Activated CD4-positive, alpha-beta memory T cell treated with anti-CD3 and anti-CD28 coated beads for 36 hours (primary cell): ENCODE measurements at regions not wholly inside any gene's neighbourhood (a gene's known extent, or its start where the extent isn't known, plus 50 kb on each side); places are given as distances from the start of the nearest gene placed in this dataset.
"Not testable (repeated sequence)": the region's sequence is repeated elsewhere in the genome, so short reads cannot be mapped to it uniquely, and the experiment has no call there.

ENCODE experiments used
- CTCF ChIA-PET: fragments of 350-600 bp; sonication (Branson Sonifier 250); formaldehyde crosslinking; loops from one replicate; lab custom pipeline; 2021; ENCODE audit warnings: antibody characterized with exemption, inconsistent platforms; lab: Charles Lee
- POLR2A ChIA-PET: fragments of 350-600 bp; sonication (Branson Sonifier 250); formaldehyde crosslinking; loops from one replicate; lab custom pipeline; 2021; ENCODE audit warnings: antibody characterized with exemption; lab: Charles Lee
- DNase-seq: peaks from one replicate; pipeline ENCODE4 v3.0.0-alpha.2; 2020
- H3K27ac Mint-ChIP-seq: one replicate; pipeline ENCODE4 v1.8.0; 2021; ENCODE audit warnings: mixed read lengths
- H3K27me3 Mint-ChIP-seq: one replicate; pipeline ENCODE4 v1.8.0; 2021; ENCODE audit warnings: mixed read lengths
- H3K36me3 Mint-ChIP-seq: one replicate; pipeline ENCODE4 v1.8.0; 2021; ENCODE audit warnings: mixed read lengths
- H3K4me1 Mint-ChIP-seq: one replicate; pipeline ENCODE4 v1.8.0; 2021; ENCODE audit warnings: low read depth, mixed read lengths
- H3K4me3 Mint-ChIP-seq: one replicate; pipeline ENCODE4 v1.8.0; 2021; ENCODE audit warnings: mild to moderate bottlenecking, mixed read lengths
- H3K9me3 Mint-ChIP-seq: one replicate; pipeline ENCODE4 v1.8.0; 2021; ENCODE audit warnings: mixed read lengths
- intact Hi-C: fragments of 100-400 bp; cut with micrococcal nuclease; formaldehyde crosslinking; loops from one replicate; pipeline ENCODE4 v1.15.1; 2023

GRCh38 chr7:12490107-12490688, 80.3 kb upstream of the SCIN start:
- no peak for DNase-seq
- Mint-ChIP-seq H3K27me3 (no peaks in the 10 kb centered on the region), H3K4me3 (no peak overlapping the region), H3K4me1 (no peaks in the 10 kb centered on the region), H3K27ac (no peak overlapping the region), H3K36me3 (no peaks in the 10 kb centered on the region), H3K9me3 (no peaks in the 10 kb centered on the region)
- intact Hi-C loops, result loop anchor here (1.0 to 10.0 kb wide), 5 partner anchors 32 to 1063 kb away; no protein-coding TSS in a partner anchor
- POLR2A ChIA-PET, result no interaction called here
- CTCF ChIA-PET, result interaction anchor here (0.5 to 4.3 kb wide), 27 partner anchors 10 to 1063 kb away, joined by 3 to 165 read pairs (median 4); partner anchors contain the start of gene VWDE

- DNase-seq, result no peak
- Mint-ChIP-seq H3K4me3 (no peak overlapping the region), H3K4me1 (no peaks in the 10 kb centered on the region), H3K36me3 (no peaks in the 10 kb centered on the region), H3K9me3 (no peaks in the 10 kb centered on the region), H3K27me3 (no peaks in the 10 kb centered on the region), H3K27ac (no peak overlapping the region)
- ChIA-PET CTCF (interaction anchor here (0.6 to 4.3 kb wide), 18 partner anchors 11 to 1064 kb away, joined by 3 to 165 read pairs (median 6); partner anchors contain the start of gene VWDE), POLR2A (no interaction called here)
- intact Hi-C loops, result loop anchor here (1.0 to 10.0 kb wide), 5 partner anchors 33 to 1064 kb away; no protein-coding TSS in a partner anchor
These were observed 79.6 kb upstream of the SCIN start for GRCh38 chr7:12490940-12491339.

GRCh38 chr7:12491526-12491925, 79.0 kb upstream of the SCIN start:
- no peak overlapping the region for H3K27ac Mint-ChIP-seq
- no peaks in the 10 kb centered on the region for H3K9me3 Mint-ChIP-seq
- no peak for DNase-seq
- intact Hi-C loops, result loop anchor here (2.0 to 10.0 kb wide), 3 partner anchors 57 to 1064 kb away; no protein-coding TSS in a partner anchor
- H3K27me3 Mint-ChIP-seq, result no peaks in the 10 kb centered on the region
- no peaks in the 10 kb centered on the region for H3K4me1 Mint-ChIP-seq
- H3K4me3 Mint-ChIP-seq, result no peak overlapping the region
- ChIA-PET POLR2A (no interaction called here), CTCF (interaction anchor here (1.6 to 4.3 kb wide), 7 partner anchors 12 to 658 kb away, joined by 6 to 165 read pairs (median 12); no protein-coding TSS in a partner anchor)
- H3K36me3 Mint-ChIP-seq, result no peaks in the 10 kb centered on the region

GRCh38 chr7:12493407-12493806, 77.1 kb upstream of the SCIN start:
- H3K27me3 Mint-ChIP-seq, result peaks cover 1% of the 10 kb centered on the region
- CTCF ChIA-PET, result interaction anchor here (3.5 kb wide), 1 partner anchor 35 kb away, joined by 41 read pairs; no protein-coding TSS in a partner anchor

GRCh38 chr7:12493863-12494686, 76.4 kb upstream of the SCIN start:
- Mint-ChIP-seq H3K36me3 (no peaks in the 10 kb centered on the region), H3K27ac (no peak overlapping the region), H3K4me3 (no peak overlapping the region), H3K27me3 (peaks cover 1% of the 10 kb centered on the region), H3K4me1 (no peaks in the 10 kb centered on the region), H3K9me3 (no peaks in the 10 kb centered on the region)
- DNase-seq, result no peak
- CTCF ChIA-PET, result interaction anchor here (1.6 to 3.5 kb wide), 2 partner anchors 35 to 60 kb away, joined by 7 to 41 read pairs; no protein-coding TSS in a partner anchor
- POLR2A ChIA-PET, result no interaction called here
- intact Hi-C loops, result loop anchor here (5.0 to 10.0 kb wide), 2 partner anchors 169 to 1067 kb away; no protein-coding TSS in a partner anchor

More at GRCh38 chr7:12493407-12493806, 77.1 kb upstream of the SCIN start:
- Mint-ChIP-seq H3K4me3 (no peak overlapping the region), H3K27ac (no peak overlapping the region), H3K36me3 (no peaks in the 10 kb centered on the region), H3K9me3 (no peaks in the 10 kb centered on the region), H3K4me1 (no peaks in the 10 kb centered on the region)
- intact Hi-C loops, result loop anchor here (5.0 to 10.0 kb wide), 2 partner anchors 169 to 1066 kb away; no protein-coding TSS in a partner anchor
- POLR2A ChIA-PET, result no interaction called here
- DNase-seq, result no peak

GRCh38 chr7:12494687-12495024, 75.9 kb upstream of the SCIN start:
- Mint-ChIP-seq H3K4me3 (no peak overlapping the region), H3K36me3 (no peaks in the 10 kb centered on the region), H3K4me1 (no peaks in the 10 kb centered on the region), H3K9me3 (no peaks in the 10 kb centered on the region), H3K27me3 (peaks cover 1% of the 10 kb centered on the region), H3K27ac (no peak overlapping the region)
- CTCF ChIA-PET, result interaction anchor here (1.1 to 3.5 kb wide), 4 partner anchors 30 to 106 kb away, joined by 3 to 41 read pairs (median 5); no protein-coding TSS in a partner anchor
- DNase-seq, result no peak
- intact Hi-C loops, result loop anchor here (5.0 to 10.0 kb wide), 2 partner anchors 170 to 1067 kb away; no protein-coding TSS in a partner anchor
- POLR2A ChIA-PET, result no interaction called here

DNA sequence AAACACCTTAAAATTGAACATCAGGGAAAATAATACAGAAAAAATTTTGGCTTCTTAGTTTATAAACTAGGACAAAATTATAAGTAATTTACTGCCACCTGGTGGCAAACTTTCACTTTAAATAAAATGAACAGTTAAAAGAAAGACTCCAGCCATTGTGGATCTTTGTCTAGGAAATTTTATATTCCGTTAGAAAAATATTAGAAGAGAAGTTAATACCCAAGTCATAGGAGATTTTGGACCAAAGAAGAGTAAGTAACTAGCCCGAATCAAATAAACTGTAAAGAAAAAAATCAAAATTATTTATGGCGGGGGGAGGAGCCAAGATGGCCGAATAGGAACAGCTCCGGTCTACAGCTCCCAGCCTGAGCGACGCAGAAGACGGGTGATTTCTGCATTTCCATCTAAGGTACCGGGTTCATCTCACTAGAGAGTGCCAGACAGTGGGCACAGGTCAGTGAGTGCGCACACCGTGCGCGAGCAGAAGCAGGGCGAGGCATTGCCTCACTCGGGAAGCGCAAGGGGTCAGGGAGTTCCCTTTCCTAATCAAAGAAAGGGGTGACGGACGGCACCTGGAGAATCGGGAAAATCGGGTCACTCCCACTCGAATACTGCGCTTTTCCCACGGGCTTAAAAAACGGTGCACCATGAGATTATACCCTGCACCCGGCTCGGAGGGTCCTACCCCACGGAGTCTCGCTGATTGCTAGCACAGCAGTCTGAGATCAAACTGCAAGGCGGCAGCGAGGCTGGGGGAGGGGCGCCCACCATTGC, 73.4 kb upstream of the SCIN start:
- not testable (repeated sequence) for H3K27me3 Mint-ChIP-seq, H3K27ac Mint-ChIP-seq
- intact Hi-C loops, result loop anchor here (1.0 to 10.0 kb wide), 4 partner anchors 39 to 430 kb away; no protein-coding TSS in a partner anchor

GRCh38 chr7:12504149-12504548, 66.4 kb upstream of the SCIN start:
- Mint-ChIP-seq H3K27me3 (no peaks in the 10 kb centered on the region), H3K4me3 (no peak overlapping the region), H3K27ac (no peak overlapping the region), H3K9me3 (no peaks in the 10 kb centered on the region), H3K36me3 (no peaks in the 10 kb centered on the region), H3K4me1 (no peaks in the 10 kb centered on the region)
- intact Hi-C loops, result no loop called here
- no peak for DNase-seq
- POLR2A ChIA-PET, result no interaction called here
- CTCF ChIA-PET, result interaction anchor here (0.6 kb wide), 1 partner anchor 15 kb away, joined by 3 read pairs; no protein-coding TSS in a partner anchor

More for the DNA sequence above, 73.4 kb upstream of the SCIN start:
- H3K36me3 Mint-ChIP-seq, H3K4me3 Mint-ChIP-seq, H3K9me3 Mint-ChIP-seq, DNase-seq, POLR2A ChIA-PET, H3K4me1 Mint-ChIP-seq: not testable (repeated sequence)
- CTCF ChIA-PET, result interaction anchor here (0.7 to 3.5 kb wide), 3 partner anchors 32 to 38 kb away, joined by 3 to 41 read pairs (median 5); no protein-coding TSS in a partner anchor

DNA sequence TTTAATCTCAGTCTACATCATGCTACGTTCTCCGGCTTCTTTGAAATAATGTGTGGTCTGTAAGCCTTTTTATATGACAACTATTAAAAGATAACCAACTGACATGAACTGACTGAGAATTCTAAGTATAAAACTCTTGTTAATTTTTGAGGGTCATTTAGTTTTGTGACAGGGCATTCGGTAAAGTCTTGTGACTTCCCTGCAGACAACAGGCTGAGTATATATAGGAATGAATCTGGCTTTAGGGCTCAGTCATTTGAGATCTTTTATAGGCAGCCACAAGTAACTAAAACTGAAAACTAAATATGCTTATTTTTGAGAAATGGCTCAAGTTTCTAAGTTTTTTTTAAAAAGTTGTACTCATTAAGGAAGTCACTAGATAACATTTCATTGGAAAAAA, 62.5 kb upstream of the SCIN start:
- H3K9me3 Mint-ChIP-seq, result no peaks in the 10 kb centered on the region

GRCh38 chr7:12508554-12508953, 62.0 kb upstream of the SCIN start:
- no peaks in the 10 kb centered on the region for H3K9me3 Mint-ChIP-seq
- POLR2A ChIA-PET, result no interaction called here
- no peak for DNase-seq
- intact Hi-C loops, result no loop called here
- H3K36me3 Mint-ChIP-seq, result no peaks in the 10 kb centered on the region
- CTCF ChIA-PET, result no interaction called here
- no peaks in the 10 kb centered on the region for H3K27me3 Mint-ChIP-seq
- no peak overlapping the region for H3K4me3 Mint-ChIP-seq
- no peaks in the 10 kb centered on the region for H3K4me1 Mint-ChIP-seq
- H3K27ac Mint-ChIP-seq, result no peak overlapping the region

More for the DNA sequence above, 62.5 kb upstream of the SCIN start:
- Mint-ChIP-seq H3K36me3 (no peaks in the 10 kb centered on the region), H3K4me1 (no peaks in the 10 kb centered on the region), H3K27me3 (no peaks in the 10 kb centered on the region), H3K4me3 (no peak overlapping the region), H3K27ac (no peak overlapping the region)
- DNase-seq, result no peak
- ChIA-PET CTCF (no interaction called here), POLR2A (no interaction called here)
- intact Hi-C loops, result no loop called here

DNA sequence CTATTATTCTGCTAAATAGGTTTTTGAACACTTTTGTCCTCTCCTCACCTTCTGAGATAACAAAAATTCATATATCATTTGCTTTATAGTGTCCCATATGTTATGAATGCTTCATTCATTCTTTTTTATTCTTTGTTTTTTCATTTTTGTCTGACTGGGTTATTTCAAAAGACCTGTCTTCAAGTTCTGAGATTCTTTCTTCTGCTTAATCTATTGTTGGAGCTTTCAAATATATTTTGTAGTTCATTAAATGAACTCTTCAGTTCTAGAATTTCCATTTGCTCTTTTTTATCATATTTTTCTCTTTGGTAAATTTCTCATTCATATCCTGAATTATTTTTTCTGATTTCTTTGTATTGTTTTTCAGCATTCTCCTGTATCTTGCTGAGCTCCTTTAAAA, 53.1 kb upstream of the SCIN start:
- peaks cover 13% of the 10 kb centered on the region for H3K9me3 Mint-ChIP-seq
- intact Hi-C loops, result no loop called here
- no peak for DNase-seq
- no peaks in the 10 kb centered on the region for H3K4me1 Mint-ChIP-seq
- H3K4me3 Mint-ChIP-seq, result no peak overlapping the region
- ChIA-PET POLR2A (no interaction called here), CTCF (interaction anchor here (1.7 kb wide), 1 partner anchor 59 kb away, joined by 4 read pairs; no protein-coding TSS in a partner anchor)
- peaks cover 3% of the 10 kb centered on the region for H3K36me3 Mint-ChIP-seq
- H3K27me3 Mint-ChIP-seq, result peaks cover 4% of the 10 kb centered on the region
- H3K27ac Mint-ChIP-seq, result no peak overlapping the region
